Effector memory CD8-positive, alpha-beta T cell (primary cell): ENCODE measurements at regions not wholly inside any gene's neighbourhood (a gene's known extent, or its start where the extent isn't known, plus 50 kb on each side); places are given as distances from the start of the nearest gene placed in this dataset.

Source experiments
- ATAC-seq: fragments of 150-1000 bp; cut with Tn5 transposase; replicated peaks from 2 replicates; pipeline ENCODE4 v1.10.0; 2021; ENCODE audit warnings: mild to moderate bottlenecking, moderate library complexity
- DNase-seq, 3 experiments: peaks; one replicate each; pipeline ENCODE4 v3.0.0; 2021
- H3K27ac Mint-ChIP-seq, 2 donors: one replicate each; pipeline ENCODE4 v1.8.0; 2022; ENCODE audit warnings: mild to moderate bottlenecking in 2 of 2, mixed read lengths in 2 of 2, moderate library complexity in 2 of 2
- H3K27me3 Mint-ChIP-seq, 2 donors: one replicate each; pipeline ENCODE4 v1.8.0; 2022; ENCODE audit warnings: mixed read lengths in 2 of 2
- H3K36me3 Mint-ChIP-seq: one replicate; pipeline ENCODE4 v1.8.0; 2022; ENCODE audit warnings: mild to moderate bottlenecking, moderate library complexity, mixed read lengths; ENCODE audit not compliant: insufficient read depth
- H3K4me1 Mint-ChIP-seq, 2 donors: one replicate each; pipeline ENCODE4 v1.8.0; 2022; ENCODE audit warnings: low read depth in 2 of 2, mixed read lengths in 2 of 2
- H3K4me3 Mint-ChIP-seq, 2 donors: one replicate each; pipeline ENCODE4 v1.8.0; 2022; ENCODE audit warnings: mild to moderate bottlenecking in 2 of 2, mixed read lengths in 2 of 2, moderate library complexity in 2 of 2
- H3K9me3 Mint-ChIP-seq, 2 donors: one replicate each; pipeline ENCODE4 v1.8.0; 2022; ENCODE audit warnings: mixed read lengths in 2 of 2

DNA sequence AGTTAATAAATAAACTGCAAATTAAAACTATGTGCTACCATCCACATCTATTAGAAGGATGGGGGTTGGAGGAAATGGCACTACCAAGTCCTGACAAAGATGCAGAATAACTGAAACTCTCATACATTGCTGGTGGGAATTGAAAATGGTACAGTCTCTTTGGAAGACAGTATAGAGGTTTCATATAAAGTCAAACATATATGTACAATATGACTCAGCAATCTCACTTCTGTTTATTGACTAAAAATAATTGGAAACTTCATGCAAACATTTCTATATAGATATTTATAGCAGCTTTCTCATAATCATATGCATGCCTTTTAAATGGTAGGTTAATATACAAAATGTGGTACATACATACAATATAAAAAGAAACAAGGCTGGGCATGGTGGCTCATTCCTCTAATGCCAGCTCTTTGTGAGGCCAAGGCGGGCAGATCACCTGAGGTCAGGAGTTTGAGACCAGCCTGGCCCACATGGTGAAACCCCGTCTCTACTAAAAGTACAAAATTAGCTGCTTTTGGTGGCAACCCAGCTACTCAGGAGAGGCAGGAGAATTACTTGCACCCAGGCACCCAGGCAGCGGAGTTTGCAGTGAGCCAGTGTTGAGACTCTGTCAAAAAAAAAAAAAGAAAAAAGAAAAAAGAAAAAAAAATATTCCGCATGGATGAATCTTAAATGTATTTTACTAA is 225.0 kb upstream of the CXXC4 start:
- Mint-ChIP-seq H3K9me3 (peaks cover 0 to under 1% of the 10 kb centered on the region in 2 donors), H3K27ac (no peak overlapping the region), H3K36me3 (no peaks in the 10 kb centered on the region), H3K4me3 (no peak overlapping the region), H3K27me3 (no peaks in the 10 kb centered on the region), H3K4me1 (no peaks in the 10 kb centered on the region)
- DNase-seq (no peak), ATAC-seq (no peak)

DNA sequence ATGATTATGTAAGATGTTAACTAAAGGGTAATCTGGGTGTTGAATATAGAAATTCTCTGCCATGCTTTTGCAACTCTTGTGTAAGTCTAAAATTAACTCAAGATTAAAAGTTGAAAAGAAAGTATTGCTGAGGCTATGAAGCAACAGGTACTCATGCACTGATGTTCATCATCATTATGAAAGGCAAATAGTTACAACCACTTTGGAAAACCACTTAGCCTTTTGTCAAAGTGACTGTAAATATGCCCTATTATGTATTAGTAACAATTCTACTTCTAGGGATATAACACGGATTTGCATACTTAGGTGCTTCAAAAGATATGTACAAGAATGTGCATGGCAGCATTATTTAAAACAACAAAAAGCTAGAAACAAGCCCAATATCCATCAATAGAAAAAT is 227.8 kb upstream of the CXXC4 start:
- ATAC-seq = no peak
- Mint-ChIP-seq H3K4me3 (no peak overlapping the region), H3K27ac (no peak overlapping the region), H3K4me1 (no peaks in the 10 kb centered on the region), H3K36me3 (no peaks in the 10 kb centered on the region), H3K9me3 (peaks cover 0 to 1% of the 10 kb centered on the region in 2 donors), H3K27me3 (no peaks in the 10 kb centered on the region)
- no peak for DNase-seq

DNA sequence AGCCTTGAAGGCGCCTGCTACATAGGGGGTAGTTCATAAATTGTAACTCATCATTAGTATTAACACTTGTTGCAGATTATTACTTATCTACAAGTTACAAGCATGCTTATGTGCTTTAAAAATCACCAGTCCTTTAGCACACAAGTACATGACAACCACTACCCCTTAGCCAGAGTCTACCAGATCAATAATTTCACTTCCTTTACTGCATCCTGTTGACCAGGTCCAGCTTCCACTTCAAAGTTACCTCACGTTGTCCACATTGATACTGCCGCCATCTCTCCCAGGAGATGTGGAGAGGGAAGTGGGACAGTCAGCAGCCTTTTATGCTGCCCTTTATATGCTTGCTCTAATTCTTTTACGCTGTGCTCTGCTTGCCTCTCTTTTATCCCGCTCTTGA is 231.3 kb upstream of the CXXC4 start:
- no peaks in the 10 kb centered on the region for H3K4me1 Mint-ChIP-seq
- DNase-seq = no peak
- ATAC-seq = no peak
- peaks cover 0 to 4% of the 10 kb centered on the region in 2 donors for H3K9me3 Mint-ChIP-seq
- H3K27me3 Mint-ChIP-seq = no peaks in the 10 kb centered on the region
- H3K4me3 Mint-ChIP-seq = no peak overlapping the region
- no peak overlapping the region for H3K27ac Mint-ChIP-seq
- H3K36me3 Mint-ChIP-seq = no peaks in the 10 kb centered on the region

DNA sequence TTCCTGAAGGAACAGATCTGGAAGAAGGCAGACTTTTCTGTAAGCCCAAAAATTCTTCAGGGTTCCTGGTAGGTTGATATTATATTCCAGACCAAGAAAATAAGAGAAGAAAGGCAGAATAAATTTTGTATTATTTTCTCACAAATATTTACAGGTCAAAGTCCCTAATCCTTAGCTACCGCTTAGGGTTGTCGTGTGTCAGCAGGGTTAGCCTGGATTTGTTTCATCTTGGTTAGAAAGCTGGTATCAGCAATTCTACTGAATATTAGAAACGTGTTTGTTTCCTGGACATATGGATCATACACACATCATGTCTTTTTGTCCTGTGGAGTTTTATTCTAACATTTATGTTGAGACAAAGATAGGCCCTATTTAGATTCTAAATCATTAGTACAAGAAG is 232.9 kb upstream of the CXXC4 start:
- Mint-ChIP-seq H3K9me3 (peaks cover 0 to 7% of the 10 kb centered on the region in 2 donors), H3K27me3 (no peaks in the 10 kb centered on the region), H3K4me3 (no peak overlapping the region), H3K36me3 (no peaks in the 10 kb centered on the region), H3K27ac (no peak overlapping the region), H3K4me1 (no peaks in the 10 kb centered on the region)
- no peak for DNase-seq
- ATAC-seq = no peak

DNA sequence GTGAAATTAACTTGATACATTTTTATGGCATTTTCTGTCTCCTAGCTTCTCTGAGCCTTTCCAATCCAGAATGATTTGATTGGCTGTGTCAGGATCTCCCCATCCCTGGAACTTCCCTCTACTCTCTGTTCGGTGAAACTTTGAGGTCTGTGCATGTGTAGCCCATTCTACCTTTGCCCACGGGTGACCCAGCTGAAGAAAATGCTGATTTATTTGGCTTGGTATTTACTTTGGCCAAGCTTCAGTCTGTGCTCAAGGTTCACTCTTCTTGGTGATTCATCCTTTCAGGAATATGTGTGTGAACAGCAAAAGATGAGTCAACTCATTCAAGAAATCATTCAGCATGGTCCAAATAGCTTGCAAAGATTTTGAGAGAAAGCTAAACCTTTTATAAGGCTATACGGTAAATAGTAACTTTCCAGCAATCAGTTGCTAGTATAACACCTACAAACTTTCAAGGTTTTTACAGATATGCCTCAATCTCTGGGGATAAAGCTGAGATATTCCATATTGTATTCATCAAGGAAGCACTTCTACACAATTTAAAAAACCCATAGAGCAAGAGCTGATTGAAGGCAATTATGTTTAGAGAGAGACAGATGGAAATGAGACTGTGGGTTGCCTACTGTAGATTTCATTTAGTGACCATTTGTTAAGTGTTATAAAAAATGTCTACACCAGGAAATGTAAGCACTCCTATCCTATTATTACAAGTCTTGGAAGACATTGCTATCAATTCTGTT is 233.9 kb upstream of the CXXC4 start:
- Mint-ChIP-seq H3K4me3 (no peak overlapping the region), H3K27ac (no peak overlapping the region), H3K9me3 (peaks cover 0 to 7% of the 10 kb centered on the region in 2 donors), H3K27me3 (no peaks in the 10 kb centered on the region), H3K36me3 (no peaks in the 10 kb centered on the region), H3K4me1 (no peaks in the 10 kb centered on the region)
- ATAC-seq (no peak), DNase-seq (no peak)

DNA sequence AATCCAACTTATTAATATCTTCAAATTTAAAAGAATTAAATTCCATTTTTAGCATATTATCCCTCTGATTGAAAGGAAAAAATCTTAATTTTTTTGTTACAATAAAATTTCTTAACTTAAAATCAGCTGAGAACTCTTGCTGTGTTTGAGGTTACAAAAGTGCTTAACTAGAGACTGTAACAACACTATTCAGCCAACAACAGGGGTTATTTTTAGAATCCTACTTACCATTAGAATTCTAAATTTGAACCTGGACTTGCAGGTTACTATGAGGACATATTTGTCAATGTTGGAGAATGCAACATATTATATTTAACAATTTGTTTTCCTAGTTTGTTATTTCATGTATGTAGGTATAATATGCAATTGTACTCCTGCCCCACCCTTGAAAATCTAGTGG is 238.1 kb upstream of the CXXC4 start:
- no peak for DNase-seq
- no peak for ATAC-seq
- H3K4me3 Mint-ChIP-seq = no peak overlapping the region
- no peaks in the 10 kb centered on the region for H3K36me3 Mint-ChIP-seq
- peaks cover 0 to 12% of the 10 kb centered on the region in 2 donors for H3K27me3 Mint-ChIP-seq
- peaks cover 0 to 5% of the 10 kb centered on the region in 2 donors for H3K9me3 Mint-ChIP-seq
- H3K4me1 Mint-ChIP-seq = no peaks in the 10 kb centered on the region
- no peak overlapping the region for H3K27ac Mint-ChIP-seq

DNA sequence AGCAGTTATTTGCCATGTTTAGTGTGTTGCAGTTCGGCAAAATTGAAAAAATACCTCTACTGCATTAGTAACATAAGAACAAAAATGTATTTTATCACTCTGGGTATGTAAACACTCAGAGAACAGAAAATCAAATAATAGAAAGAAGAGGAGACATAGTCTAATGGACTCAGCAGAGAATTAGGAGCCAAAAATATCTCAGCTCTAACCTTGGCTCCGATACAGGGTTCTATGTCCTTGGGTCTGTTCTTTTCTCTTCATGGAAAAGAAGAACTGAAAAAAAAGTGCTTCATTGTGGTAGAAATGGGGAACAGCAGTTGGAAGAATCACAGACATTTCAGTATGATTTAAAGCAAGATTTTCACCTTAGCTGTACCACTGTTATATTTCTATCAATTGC is 240.5 kb upstream of the CXXC4 start:
- DNase-seq (no peak), ATAC-seq (no peak)
- no peaks in the 10 kb centered on the region for H3K4me1 Mint-ChIP-seq
- H3K4me3 Mint-ChIP-seq = no peak overlapping the region
- no peak overlapping the region for H3K27ac Mint-ChIP-seq
- H3K9me3 Mint-ChIP-seq = peaks cover 0 to 6% of the 10 kb centered on the region in 2 donors
- H3K36me3 Mint-ChIP-seq = no peaks in the 10 kb centered on the region
- H3K27me3 Mint-ChIP-seq = peaks cover 0 to 12% of the 10 kb centered on the region in 2 donors

DNA sequence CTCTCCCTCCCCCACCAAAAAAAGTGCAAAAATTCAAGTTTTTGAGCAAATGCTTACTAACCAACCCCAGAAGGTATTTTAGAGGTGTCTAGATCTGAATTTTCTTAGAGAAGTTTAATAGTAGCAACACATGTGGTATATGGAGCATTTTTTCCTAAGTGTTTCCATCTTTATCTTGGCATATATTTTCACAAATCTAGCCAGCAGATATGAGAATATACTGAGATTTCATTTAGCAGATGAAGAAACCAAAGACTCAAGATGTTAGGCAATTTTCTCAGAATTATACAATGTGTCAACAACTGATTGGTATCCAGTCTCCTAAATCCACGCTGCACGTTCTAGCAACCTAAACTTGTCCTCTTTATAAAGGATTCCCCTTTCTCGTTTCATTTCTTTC is 245.5 kb upstream of the CXXC4 start:
- H3K27ac Mint-ChIP-seq = no peak overlapping the region
- DNase-seq (no peak), ATAC-seq (no peak)
- no peak overlapping the region for H3K4me3 Mint-ChIP-seq
- no peaks in the 10 kb centered on the region for H3K4me1 Mint-ChIP-seq
- H3K9me3 Mint-ChIP-seq = peaks cover 0 to 2% of the 10 kb centered on the region in 2 donors
- no peaks in the 10 kb centered on the region for H3K36me3 Mint-ChIP-seq
- H3K27me3 Mint-ChIP-seq = peaks cover 0 to 12% of the 10 kb centered on the region in 2 donors

DNA sequence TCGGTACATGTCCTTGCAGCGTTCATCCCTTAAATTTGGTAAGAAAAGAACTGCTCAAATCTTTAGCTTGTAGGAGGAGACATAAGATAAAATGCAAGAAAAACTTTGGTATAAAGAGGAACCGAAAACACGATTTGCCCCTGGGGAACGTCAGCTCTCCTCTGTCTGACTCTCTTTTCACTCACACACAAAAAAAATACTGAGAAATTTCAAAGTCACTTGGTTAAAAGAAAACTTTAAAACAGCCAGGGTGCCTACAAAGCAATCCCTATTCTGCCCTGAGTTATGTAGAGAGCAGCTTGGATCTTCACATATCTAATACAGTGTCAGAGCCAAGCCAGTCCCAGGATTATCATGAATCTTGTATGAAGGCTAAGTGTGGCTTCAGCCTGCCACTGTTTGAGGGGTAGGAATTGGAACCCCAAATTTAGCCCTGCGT is 248.5 kb upstream of the CXXC4 start:
- Mint-ChIP-seq H3K36me3 (no peaks in the 10 kb centered on the region), H3K27ac (no peak overlapping the region), H3K9me3 (peaks cover 0 to 4% of the 10 kb centered on the region in 2 donors), H3K4me3 (no peak overlapping the region), H3K27me3 (no peaks in the 10 kb centered on the region), H3K4me1 (no peaks in the 10 kb centered on the region)
- DNase-seq (no peak), ATAC-seq (no peak)

DNA sequence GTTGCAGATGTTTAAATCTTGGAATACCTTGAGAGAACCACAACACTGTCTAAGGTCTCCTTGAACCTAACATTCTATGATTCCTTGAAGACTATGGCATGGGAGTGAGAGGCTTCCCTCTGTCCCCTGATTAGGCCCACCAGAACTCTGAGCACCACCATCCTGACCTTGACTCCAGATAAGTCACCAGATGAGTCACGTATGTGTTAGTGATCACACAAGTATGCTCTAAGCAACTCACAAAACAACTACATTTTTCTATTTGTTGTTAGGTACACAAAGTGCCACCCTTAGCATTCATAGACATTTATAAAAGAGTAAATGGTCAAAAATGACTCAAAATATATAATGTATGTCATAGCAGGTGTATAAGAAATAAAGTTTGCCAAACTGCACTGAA is 252.9 kb upstream of the CXXC4 start:
- no peak overlapping the region for H3K4me3 Mint-ChIP-seq
- H3K27me3 Mint-ChIP-seq = no peaks in the 10 kb centered on the region
- H3K36me3 Mint-ChIP-seq = no peaks in the 10 kb centered on the region
- no peak for ATAC-seq
- peaks cover 0 to 4% of the 10 kb centered on the region in 2 donors for H3K9me3 Mint-ChIP-seq
- H3K27ac Mint-ChIP-seq = no peak overlapping the region
- no peak for DNase-seq
- no peaks in the 10 kb centered on the region for H3K4me1 Mint-ChIP-seq

DNA sequence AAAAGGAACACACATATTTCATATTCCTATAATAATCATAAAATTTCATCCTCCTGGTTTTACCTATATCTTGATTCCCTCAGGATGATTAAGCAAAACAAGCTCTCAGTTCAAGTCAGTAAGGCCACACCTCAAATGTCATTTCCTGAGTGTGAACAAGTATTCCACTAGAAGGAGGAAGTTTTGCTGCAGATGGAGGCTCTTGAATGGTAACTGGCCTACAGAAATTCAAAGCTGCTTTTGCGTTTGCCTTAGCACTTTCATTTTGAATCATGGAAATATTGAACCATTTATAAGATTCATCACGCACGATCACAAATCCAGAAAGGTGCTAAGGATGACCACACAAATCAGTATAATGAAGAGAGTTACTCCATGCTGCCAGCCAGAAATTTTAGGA is 254.4 kb upstream of the CXXC4 start:
- H3K4me1 Mint-ChIP-seq = no peaks in the 10 kb centered on the region
- no peak overlapping the region for H3K4me3 Mint-ChIP-seq
- H3K27ac Mint-ChIP-seq = no peak overlapping the region
- H3K36me3 Mint-ChIP-seq = no peaks in the 10 kb centered on the region
- no peak for ATAC-seq
- H3K9me3 Mint-ChIP-seq = peaks cover 0 to 4% of the 10 kb centered on the region in 2 donors
- no peaks in the 10 kb centered on the region for H3K27me3 Mint-ChIP-seq
- DNase-seq = no peak

DNA sequence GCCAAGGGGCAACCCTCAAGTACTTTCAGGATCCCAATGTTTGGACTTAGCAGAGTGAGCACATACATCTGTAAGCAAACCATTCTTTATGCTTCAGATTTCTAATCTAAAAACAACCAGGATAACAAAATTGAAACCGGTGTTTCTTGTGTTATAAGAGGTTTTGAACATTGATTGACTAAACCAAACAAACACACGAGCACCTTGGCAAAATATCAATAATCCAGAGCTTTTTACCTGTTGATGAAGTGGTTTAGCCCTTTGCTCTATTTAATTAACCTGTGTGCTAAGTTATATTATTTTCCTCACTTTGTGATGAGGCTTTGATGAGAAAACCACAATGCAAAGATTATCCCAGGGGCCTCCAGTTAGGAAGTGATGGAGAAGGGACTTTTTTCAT is 255.3 kb upstream of the CXXC4 start:
- H3K4me3 Mint-ChIP-seq = no peak overlapping the region
- no peaks in the 10 kb centered on the region for H3K27me3 Mint-ChIP-seq
- H3K9me3 Mint-ChIP-seq = peaks cover 0 to 4% of the 10 kb centered on the region in 2 donors
- H3K27ac Mint-ChIP-seq = no peak overlapping the region
- H3K36me3 Mint-ChIP-seq = no peaks in the 10 kb centered on the region
- DNase-seq = no peak
- no peak for ATAC-seq
- H3K4me1 Mint-ChIP-seq = no peaks in the 10 kb centered on the region

DNA sequence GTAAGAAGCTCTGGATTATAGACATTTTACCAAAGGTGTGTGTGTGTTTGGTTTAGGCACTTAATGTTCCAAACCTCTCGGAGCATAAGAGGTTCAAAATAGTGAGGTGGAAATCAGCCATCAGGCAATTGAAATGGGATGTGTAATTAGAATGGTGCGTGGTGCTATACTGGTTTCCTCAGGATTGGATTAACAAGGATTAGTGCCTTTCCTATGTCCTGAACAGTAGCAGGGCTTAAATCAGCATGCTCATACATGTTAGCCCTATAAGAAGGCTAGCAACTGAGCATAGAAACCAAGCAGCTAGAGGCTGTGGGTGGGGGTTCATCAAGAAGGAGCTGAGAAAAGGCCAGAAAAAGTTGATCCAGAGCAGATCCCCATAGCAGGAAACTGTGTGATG is 256.8 kb upstream of the CXXC4 start:
- peaks cover 0 to 3% of the 10 kb centered on the region in 2 donors for H3K9me3 Mint-ChIP-seq
- no peak overlapping the region for H3K4me3 Mint-ChIP-seq
- ATAC-seq (no peak), DNase-seq (no peak)
- no peaks in the 10 kb centered on the region for H3K27me3 Mint-ChIP-seq
- no peak overlapping the region for H3K27ac Mint-ChIP-seq
- no peaks in the 10 kb centered on the region for H3K4me1 Mint-ChIP-seq
- no peaks in the 10 kb centered on the region for H3K36me3 Mint-ChIP-seq

DNA sequence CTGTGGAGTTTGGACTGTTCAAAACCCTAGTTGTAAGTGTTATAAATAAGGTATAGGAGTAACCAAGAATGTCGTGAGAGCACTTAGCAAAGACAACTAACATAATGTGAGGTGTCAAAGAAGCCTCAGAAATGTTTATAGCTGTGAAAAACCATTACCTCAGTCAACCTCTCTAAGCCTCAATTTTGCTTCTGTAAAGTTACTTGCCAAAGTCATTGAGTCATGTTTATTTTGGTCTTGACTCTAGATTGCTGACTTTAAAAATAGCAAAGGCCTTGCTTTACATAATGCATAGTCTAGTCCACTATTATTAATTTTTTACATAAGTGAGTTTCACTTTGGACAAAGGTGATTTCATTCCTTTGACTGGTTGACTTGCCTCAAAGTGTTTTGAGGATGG is 257.6 kb upstream of the CXXC4 start:
- Mint-ChIP-seq H3K27ac (no peak overlapping the region), H3K27me3 (no peaks in the 10 kb centered on the region), H3K36me3 (no peaks in the 10 kb centered on the region), H3K9me3 (peaks cover 0 to 3% of the 10 kb centered on the region in 2 donors), H3K4me3 (no peak overlapping the region), H3K4me1 (no peaks in the 10 kb centered on the region)
- DNase-seq (no peak), ATAC-seq (no peak)
